ENCODE measurements at regions not wholly inside any gene's neighbourhood (a gene's known extent, or its start where the extent isn't known, plus 50 kb on each side); places are given as distances from the start of the nearest gene placed in this dataset.

- Histone ChIP-seq H3K79me2 (ENCODE audit: insufficient read depth, low read length) (no peaks in the 10 kb centered on the region), H4K8ac (replicated peaks; ENCODE audit: insufficient read length, low read depth, low read length) (no peak overlapping the region), H3K56ac (ENCODE audit: insufficient read length, low read depth, low read length) (no peak overlapping the region)
Measured at GRCh38 chr10:111926286-111926685, 257.3 kb downstream of the GPAM start.

More at GRCh38 chr10:111926286-111926685, 257.3 kb downstream of the GPAM start:
- Histone ChIP-seq H2AFZ (ENCODE audit: low read length) (no peak overlapping the region), H3K9me3 (ENCODE audit: control insufficient read depth, low read depth, low read length) (no peaks in the 10 kb centered on the region), H3K18ac (ENCODE audit: insufficient read length, low read depth, low read length) (no peak overlapping the region), H3K14ac (ENCODE audit: insufficient read depth, low read length) (no peak overlapping the region), H3K23ac (ENCODE audit: insufficient read length, low read depth, low read length) (no peak overlapping the region), H4K20me1 (ENCODE audit: control insufficient read depth, insufficient read depth, insufficient read length) (no peaks in the 10 kb centered on the region), H3K79me1 (ENCODE audit: insufficient read depth, low read depth, low read length, poor library complexity, severe bottlenecking) (no peaks in the 10 kb centered on the region), H2BK15ac (ENCODE audit: low read depth, low read length) (no peak overlapping the region), H3K27me3 (ENCODE audit: insufficient read depth, low read length) (no peaks in the 10 kb centered on the region), H4K91ac (ENCODE audit: insufficient read length, low read depth, low read length) (no peak overlapping the region), H3K27ac (ENCODE audit: insufficient read length, low read depth, low read length) (no peak overlapping the region), H3K23me2 (ENCODE audit: insufficient read length, low read depth, low read length, poor library complexity, severe bottlenecking) (no peaks in the 10 kb centered on the region), H3K4me1 (ENCODE audit: insufficient read depth, low read length) (no peaks in the 10 kb centered on the region; the same call in 1 of the 2 replicates), H4K5ac (ENCODE audit: insufficient read length, low read depth, low read length) (no peak overlapping the region), H3K4me2 (ENCODE audit: insufficient read depth, insufficient read length, low read length) (no peak overlapping the region), H3T11ph (ENCODE audit: low read length) (no peak overlapping the region), H3K9ac (ENCODE audit: extremely low read depth, insufficient read length, low read length) (no peak overlapping the region), H2BK120ac (ENCODE audit: low read depth, low read length, poor library complexity, severe bottlenecking) (no peak overlapping the region), H3K4ac (ENCODE audit: low read depth, low read length) (no peak overlapping the region), H2BK20ac (ENCODE audit: low read depth, low read length, poor library complexity, severe bottlenecking) (no peak overlapping the region), H2AK5ac (ENCODE audit: insufficient read length, low read length) (no peak overlapping the region), H2BK5ac (ENCODE audit: insufficient read length, low read length) (no peak overlapping the region), H2BK12ac (ENCODE audit: insufficient read length, low read depth, low read length) (no peak overlapping the region)
- no CpG with 5 or more reads among the region's 6 CpGs for WGBS (ENCODE audit: extremely low coverage, insufficient read length, low lambda C conversion rate)
- DNase-seq = no peak
- Mint-ChIP-seq H3K4me1 (peaks cover 4 to 10% of the 10 kb centered on the region in 2 experiments), H3K4me3 (no peak overlapping the region), H3K27ac (no peak overlapping the region), H3K9me3 (peaks cover 0 to 3% of the 10 kb centered on the region in 2 experiments; a peak in 4 of 5 replicates), H3K27me3 (ENCODE audit: low read depth) (peaks cover 1% of the 10 kb centered on the region; the same call in 1 of the 2 replicates), H3K36me3 (ENCODE audit: insufficient read depth in 1 of 3, low read depth in 3 of 3) (no peaks in the 10 kb centered on the region)
- TF ChIP-seq, protein P1, sequence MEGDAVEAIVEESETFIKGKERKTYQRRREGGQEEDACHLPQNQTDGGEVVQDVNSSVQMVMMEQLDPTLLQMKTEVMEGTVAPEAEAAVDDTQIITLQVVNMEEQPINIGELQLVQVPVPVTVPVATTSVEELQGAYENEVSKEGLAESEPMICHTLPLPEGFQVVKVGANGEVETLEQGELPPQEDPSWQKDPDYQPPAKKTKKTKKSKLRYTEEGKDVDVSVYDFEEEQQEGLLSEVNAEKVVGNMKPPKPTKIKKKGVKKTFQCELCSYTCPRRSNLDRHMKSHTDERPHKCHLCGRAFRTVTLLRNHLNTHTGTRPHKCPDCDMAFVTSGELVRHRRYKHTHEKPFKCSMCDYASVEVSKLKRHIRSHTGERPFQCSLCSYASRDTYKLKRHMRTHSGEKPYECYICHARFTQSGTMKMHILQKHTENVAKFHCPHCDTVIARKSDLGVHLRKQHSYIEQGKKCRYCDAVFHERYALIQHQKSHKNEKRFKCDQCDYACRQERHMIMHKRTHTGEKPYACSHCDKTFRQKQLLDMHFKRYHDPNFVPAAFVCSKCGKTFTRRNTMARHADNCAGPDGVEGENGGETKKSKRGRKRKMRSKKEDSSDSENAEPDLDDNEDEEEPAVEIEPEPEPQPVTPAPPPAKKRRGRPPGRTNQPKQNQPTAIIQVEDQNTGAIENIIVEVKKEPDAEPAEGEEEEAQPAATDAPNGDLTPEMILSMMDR (conservative IDR thresholded peaks at IDR 0.05) = no peak
